OCI-M1 (cell line): ENCODE measurements at regions not wholly inside any gene's neighbourhood (a gene's known extent, or its start where the extent isn't known, plus 50 kb on each side); places are given as distances from the start of the nearest gene placed in this dataset.

Source experiments
- DNase-seq: peaks from one replicate; lab custom pipeline; 2025; lab: John Stamatoyannopoulos, UW

- no peak for DNase-seq
Measured at GRCh38 chr1:194322751-194323150, 1136.3 kb upstream of the B3GALT2 start.

- DNase-seq = no peak
Measured at GRCh38 chr1:194318790-194319280, 1132.4 kb upstream of the B3GALT2 start.

GRCh38 chr1:194309697-194310096 is 1123.3 kb upstream of the B3GALT2 start:
- no peak for DNase-seq

- DNase-seq = no peak
Measured at GRCh38 chr1:194309269-194309668, 1122.9 kb upstream of the B3GALT2 start.

GRCh38 chr1:194300776-194301175 is 1114.4 kb upstream of the B3GALT2 start:
- no peak for DNase-seq

GRCh38 chr1:194300340-194300739 is 1113.9 kb upstream of the B3GALT2 start:
- DNase-seq = no peak

GRCh38 chr1:194298007-194298598 is 1111.7 kb upstream of the B3GALT2 start:
- peak; percentile 91 for DNase-seq

- DNase-seq = no peak
Measured at GRCh38 chr1:194297094-194297493, 1110.7 kb upstream of the B3GALT2 start.

GRCh38 chr1:194296201-194296600 is 1109.8 kb upstream of the B3GALT2 start:
- no peak for DNase-seq

- peak; percentile 83 for DNase-seq
Measured at GRCh38 chr1:194295685-194296084, 1109.3 kb upstream of the B3GALT2 start.

- no peak for DNase-seq
Measured at GRCh38 chr1:194293851-194294405, 1107.5 kb upstream of the B3GALT2 start.

GRCh38 chr1:194292966-194293365 is 1106.6 kb upstream of the B3GALT2 start:
- DNase-seq = no peak

- DNase-seq = no peak
Measured at GRCh38 chr1:194289569-194290266, 1103.3 kb upstream of the B3GALT2 start.

- no peak for DNase-seq
Measured at GRCh38 chr1:194288238-194288637, 1101.8 kb upstream of the B3GALT2 start.

- peak; percentile 38 for DNase-seq
Measured at GRCh38 chr1:194281376-194281775, 1095.0 kb upstream of the B3GALT2 start.

GRCh38 chr1:194280463-194280862 is 1094.0 kb upstream of the B3GALT2 start:
- DNase-seq = no peak

GRCh38 chr1:194279975-194280374 is 1093.6 kb upstream of the B3GALT2 start:
- no peak for DNase-seq

GRCh38 chr1:194277927-194278326 is 1091.5 kb upstream of the B3GALT2 start:
- DNase-seq = no peak

GRCh38 chr1:194273660-194274059 is 1087.2 kb upstream of the B3GALT2 start:
- no peak for DNase-seq

- DNase-seq = no peak
Measured at GRCh38 chr1:194268839-194269238, 1082.4 kb upstream of the B3GALT2 start.

GRCh38 chr1:194267021-194267420 is 1080.6 kb upstream of the B3GALT2 start:
- no peak for DNase-seq

- no peak for DNase-seq
Measured at GRCh38 chr1:194256010-194256409, 1069.6 kb upstream of the B3GALT2 start.

- DNase-seq = no peak
Measured at GRCh38 chr1:194252199-194252598, 1065.8 kb upstream of the B3GALT2 start.
